H1 (cell line): ENCODE measurements at regions not wholly inside any gene's neighbourhood (a gene's known extent, or its start where the extent isn't known, plus 50 kb on each side); places are given as distances from the start of the nearest gene placed in this dataset.

Source experiments
- CTCF ChIA-PET: fragments of 300-600 bp; sonication (Branson Sonifier 250); formaldehyde crosslinking; loops from one replicate; lab custom pipeline; 2021; ENCODE audit not compliant: partially characterized antibody; lab: Charles Lee
- POLR2A ChIA-PET: fragments of 300-600 bp; sonication (Branson Sonifier 250); formaldehyde crosslinking; loops from one replicate; lab custom pipeline; 2021; ENCODE audit warnings: inconsistent platforms; ENCODE audit not compliant: partially characterized antibody; lab: Charles Lee
- DNase-seq, 2 experiments: peaks; one replicate each; pipeline versions ENCODE4 v3.0.0 to v3.0.0-alpha.2; 2010 to 2022; ENCODE audit warnings: low spot score in 2 of 2, low read depth in 1 of 2, mixed read lengths in 1 of 2
- FAIRE-seq: peaks from 2 replicates; lab custom pipeline; 2011; peaks lifted over from hg19 to GRCh38; lab: Jason Lieb, UNC
- H2AFZ ChIP-seq: 2 replicates; pipeline ENCODE4 v1.8.1; 2012; ENCODE audit warnings: low read length, inconsistent platforms
- H2AK5ac ChIP-seq: 2 replicates; pipeline ENCODE4 v1.6.1; 2013; ENCODE audit warnings: low read depth, low read length
- H2BK120ac ChIP-seq: replicated peaks from 2 replicates; pipeline ENCODE3; 2013; ENCODE audit warnings: low read depth, low read length, inconsistent platforms
- H2BK12ac ChIP-seq: 2 replicates; pipeline ENCODE4 v1.6.1; 2013; ENCODE audit warnings: low read depth, low read length
- H2BK15ac ChIP-seq: 2 replicates; pipeline ENCODE4 v1.6.1; 2013; ENCODE audit warnings: low read length
- H2BK20ac ChIP-seq: 2 replicates; pipeline ENCODE4 v1.6.1; 2013; ENCODE audit warnings: low read length
- H2BK5ac ChIP-seq: 2 replicates; pipeline ENCODE4 v1.6.1; 2013; ENCODE audit warnings: low read depth, low read length
- H3K14ac ChIP-seq: 2 replicates; pipeline ENCODE4 v1.6.1; 2013; ENCODE audit warnings: inconsistent platforms; ENCODE audit not compliant: insufficient read length
- H3K18ac ChIP-seq: 2 replicates; pipeline ENCODE4 v1.6.1; 2013; ENCODE audit warnings: low read length; ENCODE audit errors: extremely low read depth
- H3K23ac ChIP-seq: 2 replicates; pipeline ENCODE4 v1.6.1; 2013; ENCODE audit warnings: inconsistent platforms; ENCODE audit not compliant: insufficient read length
- H3K23me2 ChIP-seq: 2 replicates; pipeline ENCODE4 v1.6.1; 2013; ENCODE audit warnings: low read depth, low read length
- H3K27ac ChIP-seq: 2 replicates; pipeline ENCODE4 v1.6.1; 2011; ENCODE audit warnings: low read depth, low read length, inconsistent platforms
- H3K27me3 ChIP-seq, 4 experiments: replicated peaks in 1 of 4; 1 replicate in 1 of 4; 2 replicates in 3 of 4; pipeline versions ENCODE4 v1.6.1 to v1.8.1; 2011 to 2013; ENCODE audit warnings: low read length in 3 of 4, mild to moderate bottlenecking in 3 of 4, inconsistent platforms in 2 of 4, mixed read lengths in 2 of 4, moderate library complexity in 1 of 4; ENCODE audit not compliant: control insufficient read depth in 3 of 4, insufficient read depth in 3 of 4; ENCODE audit errors: extremely low read depth in 1 of 4
- H3K36me3 ChIP-seq, 4 experiments: 2 replicates each; pipeline versions ENCODE4 v1.6.1 to v1.8.1; 2011 to 2013; ENCODE audit warnings: mild to moderate bottlenecking in 4 of 4, low read length in 3 of 4, moderate library complexity in 2 of 4, control low read depth in 1 of 4, inconsistent platforms in 1 of 4; ENCODE audit not compliant: insufficient read depth in 4 of 4, control insufficient read depth in 2 of 4
- H3K4ac ChIP-seq: replicated peaks from 2 replicates; pipeline ENCODE3; 2013; ENCODE audit warnings: low read length, low read depth, mixed read lengths, inconsistent platforms; ENCODE audit not compliant: insufficient read length
- H3K4me1 ChIP-seq, 4 experiments: replicated peaks in 1 of 4; 1 replicate in 1 of 4; 2 replicates in 3 of 4; pipeline versions ENCODE4 v1.6.1 to v1.8.1; 2011 to 2013; ENCODE audit warnings: low read length in 3 of 4, inconsistent platforms in 2 of 4, mixed read lengths in 1 of 4; ENCODE audit not compliant: insufficient read depth in 4 of 4, control insufficient read depth in 3 of 4
- H3K4me2 ChIP-seq, 2 experiments: 2 replicates each; pipeline versions ENCODE4 v1.6.1 to v1.8.1; 2011 to 2013; ENCODE audit warnings: low read depth in 2 of 2, low read length in 2 of 2, control low read depth in 1 of 2, inconsistent platforms in 1 of 2, mild to moderate bottlenecking in 1 of 2; ENCODE audit not compliant: insufficient read depth in 1 of 2
- H3K4me3 ChIP-seq, 4 experiments: fragments of 200-600, 300-600 bp in 1 of 4; sonication (generic), shearing (Covaris generic), sonication (Bioruptor Twin) in 1 of 4; 2 replicates each; pipeline versions ENCODE4 v1.5.1 to v1.8.1; 2011 to 2016; ENCODE audit warnings: low read length in 4 of 4, low read depth in 3 of 4, control low read depth in 2 of 4, inconsistent platforms in 2 of 4, mild to moderate bottlenecking in 2 of 4, mixed read lengths in 1 of 4, moderate library complexity in 1 of 4; ENCODE audit not compliant: insufficient read depth in 2 of 4; ENCODE audit errors: extremely low read depth in 1 of 4
- H3K56ac ChIP-seq: replicated peaks from 2 replicates; pipeline ENCODE3; 2013; ENCODE audit warnings: low read depth, mild to moderate bottlenecking, mixed read lengths, low read length, inconsistent platforms; ENCODE audit not compliant: insufficient read length
- H3K79me1 ChIP-seq: 2 replicates; pipeline ENCODE4 v1.6.1; 2013; ENCODE audit warnings: low read depth, low read length, control low read depth
- H3K79me2 ChIP-seq, 2 experiments: 2 replicates each; pipeline versions ENCODE4 v1.6.1 to v1.8.1; 2012 to 2013; ENCODE audit warnings: low read length in 2 of 2, mild to moderate bottlenecking in 2 of 2, inconsistent platforms in 1 of 2; ENCODE audit not compliant: insufficient read depth in 2 of 2, control insufficient read depth in 1 of 2
- H3K9ac ChIP-seq, 4 experiments: replicated peaks in 1 of 4; 1 replicate in 1 of 4; 2 replicates in 3 of 4; pipeline versions ENCODE4 v1.6.1 to v1.8.1; 2011 to 2013; ENCODE audit warnings: low read depth in 3 of 4, low read length in 3 of 4, control low read depth in 2 of 4, mild to moderate bottlenecking in 2 of 4, moderate library complexity in 2 of 4, inconsistent platforms in 1 of 4; ENCODE audit errors: extremely low read depth in 1 of 4
- H3K9me3 ChIP-seq, 2 experiments: 2 replicates each; pipeline versions ENCODE4 v1.6.1 to v1.8.1; 2012 to 2013; ENCODE audit warnings: mild to moderate bottlenecking in 2 of 2, moderate library complexity in 2 of 2, control low read depth in 1 of 2, inconsistent platforms in 1 of 2, low read depth in 1 of 2, low read length in 1 of 2, mixed read lengths in 1 of 2; ENCODE audit not compliant: insufficient read depth in 2 of 2
- H4K20me1 ChIP-seq, 2 experiments: replicated peaks in 1 of 2; 2 replicates each; pipeline versions ENCODE3 to v1.8.1; 2011 to 2013; ENCODE audit warnings: inconsistent platforms in 2 of 2, low read length in 2 of 2, mild to moderate bottlenecking in 1 of 2; ENCODE audit not compliant: insufficient read depth in 2 of 2, control insufficient read depth in 1 of 2
- H4K5ac ChIP-seq: 2 replicates; pipeline ENCODE4 v1.6.1; 2013; ENCODE audit warnings: low read length, low read depth, mixed read lengths, inconsistent platforms; ENCODE audit not compliant: insufficient read length
- H4K8ac ChIP-seq: 2 replicates; pipeline ENCODE4 v1.8.0; 2013; ENCODE audit warnings: mild to moderate bottlenecking, moderate library complexity, low read length, inconsistent platforms; ENCODE audit not compliant: insufficient read depth; ENCODE audit errors: extremely low read depth
- H4K91ac ChIP-seq: replicated peaks from 2 replicates; pipeline ENCODE3; 2013; ENCODE audit warnings: low read length, mixed read lengths, inconsistent platforms; ENCODE audit not compliant: insufficient read length
- BACH1 ChIP-seq: IDR thresholded peaks from 2 replicates; pipeline ENCODE4 v1.6.1; 2012; ENCODE audit warnings: low read length, improper control_type of control experiment
- CBX8 ChIP-seq: fragments of 300-800, 300-1000 bp; sonication (generic); IDR thresholded peaks from 2 replicates; pipeline ENCODE4 v1.7.1; 2016; ENCODE audit warnings: low read depth, low read length, borderline replicate concordance
- CREB1 ChIP-seq: IDR thresholded peaks from 2 replicates; pipeline ENCODE4 v1.6.1; 2012; ENCODE audit warnings: inconsistent platforms
- CTCF ChIP-seq, 3 experiments: IDR thresholded peaks; 1 replicate in 2 of 3; 2 replicates in 1 of 3; pipeline versions ENCODE4 v1.5.1 to v1.6.1; 2011; ENCODE audit warnings: low read length in 3 of 3, mild to moderate bottlenecking in 3 of 3, inconsistent platforms in 2 of 3, low read depth in 1 of 3, moderate library complexity in 1 of 3; ENCODE audit not compliant: insufficient read depth in 1 of 3; ENCODE audit errors: control extremely low read depth in 1 of 3
- EGR1 ChIP-seq: IDR thresholded peaks from 2 replicates; pipeline ENCODE4 v1.6.1; 2011; ENCODE audit warnings: low read depth, low read length, borderline replicate concordance
- EZH2 ChIP-seq: fragments of 200-600 bp; sonication (generic); IDR thresholded peaks from 2 replicates; pipeline ENCODE4 v1.7.1; 2012; ENCODE audit warnings: low read depth, mild to moderate bottlenecking, moderate library complexity, low read length, inconsistent platforms; ENCODE audit not compliant: severe bottlenecking
- FOSL1 ChIP-seq: IDR thresholded peaks from 2 replicates; pipeline ENCODE4 v1.6.1; 2011; ENCODE audit warnings: mild to moderate bottlenecking, low read depth, low read length, moderate library complexity; ENCODE audit not compliant: insufficient read depth
- GABPA ChIP-seq: IDR thresholded peaks from 2 replicates; pipeline ENCODE4 v1.6.1; 2011; ENCODE audit warnings: mild to moderate bottlenecking, low read length, moderate library complexity, borderline replicate concordance; ENCODE audit not compliant: insufficient read depth
- GTF2F1 ChIP-seq: IDR thresholded peaks from 2 replicates; pipeline ENCODE4 v1.6.1; 2012; ENCODE audit warnings: low read depth, low read length, improper control_type of control experiment, borderline replicate concordance
- POLR2A ChIP-seq, 2 experiments: IDR thresholded peaks; 1 replicate in 1 of 2; 2 replicates in 1 of 2; pipeline ENCODE4 v1.6.1; 2011; ENCODE audit warnings: low read depth in 2 of 2, low read length in 2 of 2, mild to moderate bottlenecking in 2 of 2; ENCODE audit errors: control extremely low read depth in 1 of 2
- RBBP5 ChIP-seq: IDR thresholded peaks from 2 replicates; pipeline ENCODE4 v1.7.1; 2012; ENCODE audit warnings: low read depth, mild to moderate bottlenecking, inconsistent platforms, low read length, moderate library complexity, borderline replicate concordance
- SP2 ChIP-seq: IDR thresholded peaks from 2 replicates; pipeline ENCODE4 v1.6.1; 2012; ENCODE audit warnings: mild to moderate bottlenecking, low read length, inconsistent platforms
- TEAD4 ChIP-seq: IDR thresholded peaks from 2 replicates; pipeline ENCODE4 v1.6.1; 2012; ENCODE audit warnings: low read depth, low read length, inconsistent platforms, mixed read lengths
- ZNF274 ChIP-seq: IDR thresholded peaks from 2 replicates; pipeline ENCODE4 v1.7.0; 2012; ENCODE audit warnings: low read length, borderline replicate concordance; ENCODE audit errors: extremely low read depth
- WGBS, 2 experiments: shearing (Covaris generic) in 1 of 2; methylation state at CpG; one replicate each; pipeline versions ENCODE4 v1.1.6 to v1.1.7; 2013 to 2015; ENCODE audit warnings: low lambda C conversion rate in 2 of 2, mixed read lengths in 2 of 2, inconsistent platforms in 1 of 2, low coverage in 1 of 2, missing lambda C conversion rate in 1 of 2; ENCODE audit not compliant: insufficient replicate concordance in 2 of 2, insufficient coverage in 1 of 2, insufficient read length in 1 of 2; ENCODE audit errors: extremely low coverage in 1 of 2, missing lambda C conversion rate in 1 of 2; 5-methylcytosine and 5-hydroxymethylcytosine counted together

DNA sequence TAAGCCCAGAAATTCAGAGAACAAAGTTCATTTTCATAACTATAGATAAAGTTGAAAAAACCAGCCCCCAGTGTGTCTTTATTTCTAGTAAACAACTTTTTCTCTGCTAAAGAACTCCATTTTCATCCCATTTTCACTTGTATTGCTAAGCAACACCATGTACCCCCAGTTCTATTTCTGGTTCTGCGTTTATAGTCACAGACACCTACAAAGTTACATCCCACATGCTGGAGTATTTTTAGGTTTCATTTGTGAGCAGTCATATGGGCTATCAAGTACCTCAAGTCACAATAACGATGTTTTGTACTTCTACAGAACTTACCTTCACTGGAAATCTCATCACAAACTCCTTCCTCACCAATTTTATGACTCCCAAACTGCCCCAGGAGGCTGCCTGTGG lies 236.5 kb downstream of the RSL24D1 start:
- H2AFZ ChIP-seq: no peak overlapping the region
- H2BK15ac ChIP-seq: no peak overlapping the region
- no peak overlapping the region for H3K4ac ChIP-seq
- no peaks in the 10 kb centered on the region for H4K20me1 ChIP-seq
- H3K27ac ChIP-seq: no peak overlapping the region
- no peak overlapping the region for H3K18ac ChIP-seq
- no peak overlapping the region for H3K56ac ChIP-seq
- DNase-seq (no peak), FAIRE-seq (no peak)
- H3K23ac ChIP-seq: no peak overlapping the region
- H2BK20ac ChIP-seq: no peak overlapping the region
- H2BK5ac ChIP-seq: no peak overlapping the region
- no peak overlapping the region for H2BK12ac ChIP-seq
- H4K5ac ChIP-seq: no peak overlapping the region
- no peak overlapping the region for H3K9ac ChIP-seq
- H4K91ac ChIP-seq: no peak overlapping the region
- no peaks in the 10 kb centered on the region for H3K4me1 ChIP-seq
- H3K36me3 ChIP-seq: no peaks in the 10 kb centered on the region
- no peak overlapping the region for H3K4me2 ChIP-seq
- H3K79me1 ChIP-seq: no peaks in the 10 kb centered on the region
- no peak overlapping the region for H3K14ac ChIP-seq
- no peak overlapping the region for H2AK5ac ChIP-seq
- H3K9me3 ChIP-seq: peaks cover 31 to 45% of the 10 kb centered on the region in 2 experiments; a peak in 3 of 4 replicates
- no peaks in the 10 kb centered on the region for H3K27me3 ChIP-seq
- ChIA-PET POLR2A (no interaction called here), CTCF (no interaction called here)
- H3K23me2 ChIP-seq: no peaks in the 10 kb centered on the region
- 58% methylated on average over 2 of the region's 2 CpGs; no CpG with 5 or more reads in 1 of the 2 experiments for WGBS, 2 experiments
- H4K8ac ChIP-seq: no peak overlapping the region
- no peak overlapping the region for H3K4me3 ChIP-seq
- no peak overlapping the region for H2BK120ac ChIP-seq
- no peaks in the 10 kb centered on the region for H3K79me2 ChIP-seq
- TF ChIP-seq CBX8 (no peak), EZH2 (no peak), CTCF (IDR thresholded peaks at IDR 0.05; ENCODE audit: control extremely low read depth in 1 of 3, insufficient read depth in 1 of 3, low read depth in 1 of 3, low read length in 3 of 3) (no peak), SP2 (no peak), CREB1 (no peak), GTF2F1 (no peak), FOSL1 (no peak), ZNF274 (no peak), TEAD4 (no peak), BACH1 (no peak), EGR1 (no peak), POLR2A (IDR thresholded peaks at IDR 0.05; ENCODE audit: control extremely low read depth in 1 of 2, low read depth in 2 of 2, low read length in 2 of 2) (no peak), GABPA (no peak), RBBP5 (no peak)
